ENCODE measurements at regions not wholly inside any gene's neighbourhood (a gene's known extent, or its start where the extent isn't known, plus 50 kb on each side); places are given as distances from the start of the nearest gene placed in this dataset.

DNA sequence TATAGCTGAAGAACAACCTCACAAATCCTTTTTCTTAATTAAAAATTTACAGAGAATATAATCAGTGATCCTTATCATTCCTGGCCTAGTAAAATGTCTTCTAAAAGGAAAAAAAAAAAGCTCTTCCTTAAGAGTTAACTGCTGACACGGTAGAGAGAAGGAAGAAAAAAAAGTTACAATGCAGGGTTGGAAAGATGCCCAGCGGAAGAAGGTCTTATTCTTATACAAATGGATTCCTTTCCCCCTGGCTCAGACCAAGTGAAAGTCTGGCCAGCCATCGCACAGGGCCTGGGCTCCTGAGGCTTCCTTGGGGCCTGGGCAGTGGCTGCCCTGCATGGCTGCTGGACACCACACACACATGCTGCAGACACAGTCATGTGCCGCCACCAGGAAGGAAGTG lies 688.6 kb downstream of the TENT5A start:
- TF ChIP-seq, protein P1, sequence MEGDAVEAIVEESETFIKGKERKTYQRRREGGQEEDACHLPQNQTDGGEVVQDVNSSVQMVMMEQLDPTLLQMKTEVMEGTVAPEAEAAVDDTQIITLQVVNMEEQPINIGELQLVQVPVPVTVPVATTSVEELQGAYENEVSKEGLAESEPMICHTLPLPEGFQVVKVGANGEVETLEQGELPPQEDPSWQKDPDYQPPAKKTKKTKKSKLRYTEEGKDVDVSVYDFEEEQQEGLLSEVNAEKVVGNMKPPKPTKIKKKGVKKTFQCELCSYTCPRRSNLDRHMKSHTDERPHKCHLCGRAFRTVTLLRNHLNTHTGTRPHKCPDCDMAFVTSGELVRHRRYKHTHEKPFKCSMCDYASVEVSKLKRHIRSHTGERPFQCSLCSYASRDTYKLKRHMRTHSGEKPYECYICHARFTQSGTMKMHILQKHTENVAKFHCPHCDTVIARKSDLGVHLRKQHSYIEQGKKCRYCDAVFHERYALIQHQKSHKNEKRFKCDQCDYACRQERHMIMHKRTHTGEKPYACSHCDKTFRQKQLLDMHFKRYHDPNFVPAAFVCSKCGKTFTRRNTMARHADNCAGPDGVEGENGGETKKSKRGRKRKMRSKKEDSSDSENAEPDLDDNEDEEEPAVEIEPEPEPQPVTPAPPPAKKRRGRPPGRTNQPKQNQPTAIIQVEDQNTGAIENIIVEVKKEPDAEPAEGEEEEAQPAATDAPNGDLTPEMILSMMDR (IDR thresholded peaks at IDR 0.05): no peak
- TF ChIP-seq POLR2A (IDR thresholded peaks at IDR 0.05) (no peak), POLR2AphosphoS5 (IDR thresholded peaks at IDR 0.05; ENCODE audit: insufficient read depth in 1 of 2, low read depth in 1 of 2) (no peak)
